NCI-H2196 (cell line): ENCODE measurements at regions not wholly inside any gene's neighbourhood (a gene's known extent, or its start where the extent isn't known, plus 50 kb on each side); places are given as distances from the start of the nearest gene placed in this dataset.

ENCODE experiments used
- DNase-seq: peaks from one replicate; lab custom pipeline; 2025; ENCODE audit not compliant: unreplicated experiment; lab: John Stamatoyannopoulos, UW

DNA sequence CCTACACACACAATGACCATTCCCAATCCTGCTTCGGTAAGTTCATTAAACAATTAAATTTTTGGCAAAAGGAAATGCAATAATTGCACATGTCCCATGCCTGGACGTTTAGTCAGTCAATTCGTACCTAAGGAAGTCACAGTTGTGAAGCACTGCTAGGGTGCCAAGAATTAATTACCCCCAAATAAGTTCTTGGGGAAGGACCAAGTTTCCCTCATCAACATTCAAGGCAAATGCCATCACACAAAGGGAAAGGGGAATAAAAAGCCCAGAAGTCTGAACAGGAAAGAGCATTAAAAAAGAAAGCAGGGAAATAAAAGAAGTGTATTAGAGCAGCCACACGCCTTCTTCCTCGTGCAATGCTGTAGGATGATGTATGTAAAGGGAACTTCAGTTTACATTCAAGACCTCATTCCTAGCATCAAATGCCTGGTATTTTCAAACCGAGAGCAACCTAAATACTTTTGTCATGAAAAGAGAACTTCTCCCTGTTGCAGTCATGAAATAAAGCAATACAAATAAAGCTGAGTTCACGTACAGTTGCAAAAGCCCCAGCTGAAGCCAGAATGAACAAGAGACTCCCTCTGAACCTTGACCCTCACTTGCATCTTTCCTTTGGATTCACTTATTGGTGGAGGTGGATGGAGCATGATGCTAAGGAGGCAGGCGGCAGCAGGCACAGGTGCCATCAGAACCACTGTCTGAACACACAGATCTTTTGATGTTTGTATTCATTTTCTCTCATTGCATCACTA is 124.0 kb upstream of the PPARGC1A start:
- DNase-seq: no peak

DNA sequence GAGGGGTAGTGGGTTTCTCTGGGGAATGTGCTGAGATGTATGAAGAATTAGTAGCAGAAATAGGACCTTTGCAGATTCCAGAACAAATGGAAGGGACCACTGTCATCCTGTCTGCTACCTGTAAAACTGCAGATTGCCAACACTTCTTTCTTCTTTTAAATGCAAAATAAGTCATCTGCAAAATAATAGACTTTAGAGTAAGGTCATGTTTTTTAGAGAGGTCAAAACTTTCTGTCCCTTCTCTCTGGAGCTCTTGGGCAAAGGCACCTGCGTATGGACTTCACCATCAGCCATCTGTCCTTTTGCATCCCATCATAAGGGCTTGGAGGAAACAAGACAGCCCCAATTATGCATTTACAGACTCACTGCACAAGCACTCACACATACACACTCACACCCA is 121.1 kb upstream of the PPARGC1A start:
- DNase-seq: no peak

DNA sequence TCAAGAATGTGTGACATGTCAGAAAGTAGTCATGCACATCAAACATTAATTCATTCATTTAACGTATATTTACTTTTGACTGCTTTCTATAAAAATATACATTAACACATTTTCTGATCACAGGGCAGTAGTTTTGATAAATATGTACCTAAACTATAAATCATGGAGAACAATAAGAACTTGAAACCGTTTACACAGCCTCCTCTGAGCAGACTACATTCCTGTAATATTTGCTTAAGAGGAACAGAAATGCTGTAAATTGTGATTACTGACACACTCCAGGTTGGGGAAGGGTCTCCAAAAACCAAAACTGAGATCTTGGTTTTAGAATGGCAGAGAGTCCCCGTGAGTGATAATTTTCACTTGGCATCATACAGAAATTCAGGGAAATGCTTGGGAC is 120.7 kb upstream of the PPARGC1A start:
- no peak for DNase-seq

- no peak for DNase-seq
These were observed 118.0 kb upstream of the PPARGC1A start for GRCh38 chr4:24007860-24008261.

- DNase-seq: no peak
These were observed 116.4 kb upstream of the PPARGC1A start for GRCh38 chr4:24006269-24006668.

GRCh38 chr4:24003926-24004325 is 114.1 kb upstream of the PPARGC1A start:
- no peak for DNase-seq

DNA sequence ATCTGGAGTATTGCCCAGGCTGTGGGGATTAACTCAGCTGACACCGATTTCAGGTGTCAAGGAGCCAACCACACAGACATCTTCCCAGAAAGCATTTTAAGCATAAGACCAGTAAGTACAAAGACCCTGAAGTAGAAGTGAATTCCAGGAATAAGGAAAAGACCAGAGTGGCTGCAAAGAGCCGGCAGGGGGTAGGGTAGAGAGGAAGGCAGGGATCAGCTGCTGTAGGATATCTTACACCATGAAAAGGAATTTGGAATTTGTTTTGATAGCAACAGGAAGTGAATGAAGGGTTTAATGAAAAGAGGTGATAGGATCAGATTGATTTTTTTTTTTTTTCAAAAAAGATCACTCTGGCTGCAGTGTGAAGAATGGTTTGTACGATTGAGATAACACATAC is 113.6 kb upstream of the PPARGC1A start:
- no peak for DNase-seq

DNA sequence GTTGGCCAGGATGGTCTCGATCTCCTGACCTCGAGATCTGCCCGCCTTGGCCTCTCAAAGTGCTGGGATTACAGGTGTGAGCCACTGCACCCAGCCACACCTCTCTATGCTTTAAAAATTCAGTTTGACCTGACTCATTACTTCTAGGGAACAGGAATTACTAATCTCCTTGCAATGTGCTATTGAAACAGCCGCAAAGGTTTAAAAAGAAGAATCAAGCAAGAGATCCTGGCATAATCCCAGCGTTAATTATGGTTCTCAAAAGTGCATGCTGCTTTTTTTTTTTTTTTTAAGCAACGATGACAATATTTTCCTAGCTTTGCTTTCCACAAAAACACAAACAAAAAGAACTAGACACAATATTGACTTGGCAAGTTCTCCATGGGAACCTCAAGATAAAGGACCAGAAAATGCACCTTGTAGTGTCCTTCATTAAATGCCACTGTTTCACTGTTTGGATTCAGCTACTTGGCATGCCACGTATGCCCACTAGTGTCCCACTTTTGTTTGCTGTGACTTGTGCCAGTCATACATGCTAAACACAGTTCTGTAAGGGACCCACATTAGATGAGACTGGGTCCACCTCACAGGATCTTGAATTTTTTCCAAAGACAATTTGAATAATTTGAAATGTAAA is 112.6 kb upstream of the PPARGC1A start:
- DNase-seq: no peak

- no peak for DNase-seq
These were observed 111.9 kb upstream of the PPARGC1A start for GRCh38 chr4:24001486-24002329.

DNA sequence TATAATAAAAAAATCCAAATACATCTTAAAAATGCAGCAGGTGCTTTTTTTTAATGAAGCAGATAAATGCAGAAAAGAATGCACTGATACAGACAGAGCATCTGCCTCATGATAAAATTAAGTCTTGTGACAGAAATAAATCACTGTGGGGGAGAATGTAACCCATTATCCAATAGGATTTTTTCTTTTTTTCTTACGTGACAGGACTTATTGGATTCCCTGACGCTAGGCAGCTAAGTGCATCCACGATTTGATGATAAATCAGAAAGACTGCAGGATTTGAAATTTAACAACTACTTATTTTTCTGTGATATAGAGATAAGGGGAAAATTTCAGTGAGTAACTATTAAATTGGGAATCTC is 110.6 kb upstream of the PPARGC1A start:
- no peak for DNase-seq

- no peak for DNase-seq
These were observed 110.0 kb upstream of the PPARGC1A start for GRCh38 chr4:23999714-24000469.

- no peak for DNase-seq
These were observed 103.5 kb upstream of the PPARGC1A start for GRCh38 chr4:23993373-23993772.

DNA sequence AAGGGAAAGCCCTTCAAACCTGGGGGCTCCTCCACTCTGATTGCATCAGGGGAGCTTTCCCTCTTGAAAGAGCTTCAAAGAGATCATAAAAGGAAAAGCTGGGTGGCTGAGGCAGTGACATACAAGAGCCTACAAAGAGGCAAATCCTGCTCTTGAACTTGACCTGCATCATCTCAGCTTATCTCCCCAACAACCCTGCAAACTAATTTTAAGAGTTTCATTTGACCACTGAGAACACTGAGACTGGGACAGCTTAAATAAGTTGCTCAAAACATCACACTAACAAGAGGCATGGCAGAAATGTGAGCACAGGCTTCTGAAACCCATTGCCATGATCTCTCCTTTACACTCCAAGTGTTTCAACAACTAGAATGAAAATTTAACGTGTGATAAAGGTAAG is 101.6 kb upstream of the PPARGC1A start:
- DNase-seq: no peak

- no peak for DNase-seq
These were observed 96.4 kb upstream of the PPARGC1A start for GRCh38 chr4:23986270-23986669.

DNA sequence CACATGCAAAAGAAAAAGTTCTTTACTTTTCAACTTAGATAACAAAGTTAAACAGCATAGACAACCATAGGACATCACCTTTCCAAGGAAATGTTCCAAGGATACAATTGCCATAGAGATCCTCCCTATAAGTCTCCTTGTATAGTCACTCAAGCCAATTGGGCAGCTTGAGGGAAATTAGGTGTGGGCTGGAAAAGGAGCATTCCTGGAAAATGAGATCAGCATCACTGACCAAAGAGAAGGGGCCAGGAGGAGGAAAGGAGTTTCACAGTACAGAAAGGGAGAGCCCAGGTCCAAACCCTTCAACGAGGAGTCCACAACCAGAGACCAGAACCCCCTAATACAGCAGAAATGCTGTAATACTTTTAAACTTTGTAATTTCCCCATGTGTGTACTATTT is 91.5 kb upstream of the PPARGC1A start:
- DNase-seq: no peak

DNA sequence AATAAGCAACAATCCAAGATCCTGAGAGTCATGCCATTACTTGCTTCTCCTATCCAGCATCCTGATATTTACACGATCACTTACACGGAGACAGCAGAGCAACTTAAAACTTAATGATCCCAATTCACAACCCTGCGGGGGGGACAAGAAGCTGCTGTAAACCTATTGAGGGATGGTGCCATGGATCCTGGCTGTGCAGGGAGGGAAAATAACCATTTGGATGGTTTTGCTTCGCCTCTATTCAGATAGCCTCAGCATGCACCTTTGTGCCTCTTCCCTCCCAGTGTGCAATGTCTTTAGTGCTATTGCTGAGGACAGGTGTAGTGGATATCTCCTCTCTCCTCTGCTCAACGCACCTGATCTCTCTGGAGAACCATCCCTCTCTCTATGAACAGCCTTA is 89.7 kb upstream of the PPARGC1A start:
- no peak for DNase-seq

- no peak for DNase-seq
These were observed 88.2 kb upstream of the PPARGC1A start for GRCh38 chr4:23978002-23978401.

DNA sequence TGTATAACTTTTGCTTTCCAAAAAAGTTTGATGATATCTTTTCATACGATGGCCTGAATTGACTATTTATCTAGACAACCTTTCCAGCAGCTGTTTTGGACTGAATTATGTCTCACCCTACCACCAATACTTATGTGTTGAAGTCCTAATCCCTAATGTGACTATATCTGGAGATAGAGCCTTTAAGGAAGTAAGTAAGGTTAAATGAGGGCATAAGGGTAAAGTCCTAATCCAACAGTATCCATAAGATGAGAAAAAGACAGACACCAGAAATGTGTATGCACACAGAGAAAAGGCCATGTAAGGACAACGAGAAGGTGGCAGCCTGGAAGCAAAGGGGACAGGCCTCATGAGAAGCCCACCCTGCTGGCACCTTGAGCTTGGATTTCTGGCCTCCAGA is 86.6 kb upstream of the PPARGC1A start:
- DNase-seq: no peak

- no peak for DNase-seq
These were observed 83.5 kb upstream of the PPARGC1A start for GRCh38 chr4:23973308-23973855.

GRCh38 chr4:23972805-23973204 is 83.0 kb upstream of the PPARGC1A start:
- no peak for DNase-seq

GRCh38 chr4:23972187-23972586 is 82.3 kb upstream of the PPARGC1A start:
- no peak for DNase-seq
